MCF 10A (cell line): ENCODE measurements at regions not wholly inside any gene's neighbourhood (a gene's known extent, or its start where the extent isn't known, plus 50 kb on each side); places are given as distances from the start of the nearest gene placed in this dataset.

Experiments used
- BruUV-seq: library from RNA; stranded (reverse); fragments of 400-500 nt; replicated peaks from 2 replicates; lab custom pipeline; 2021; lab: Mats Ljungman, UMichigan
- CTCF ChIA-PET: fragments of 300-600 bp; sonication (Branson Sonifier 250); formaldehyde crosslinking; extraction: SDS; loops from one replicate; lab custom pipeline; 2021; ENCODE audit warnings: antibody characterized with exemption, inconsistent platforms; lab: Yijun Ruan, JAX
- POLR2A ChIA-PET: fragments of 300-600, 350-650 bp; sonication (Branson Sonifier 250); formaldehyde crosslinking; extraction: SDS; loops from one replicate; lab custom pipeline; 2020; ENCODE audit warnings: antibody characterized with exemption, inconsistent platforms; lab: Yijun Ruan, JAX
- DNase-seq: peaks from one replicate; pipeline ENCODE4 v3.0.0-alpha.2; 2018; ENCODE audit not compliant: unreplicated experiment
- H3K27ac Mint-ChIP-seq: one replicate; pipeline ENCODE4 v1.8.0; 2022; ENCODE audit warnings: mild to moderate bottlenecking, low read depth, mixed read lengths; ENCODE audit not compliant: unreplicated experiment
- H3K27me3 Mint-ChIP-seq: one replicate; pipeline ENCODE4 v1.8.0; 2022; ENCODE audit warnings: mixed read lengths; ENCODE audit not compliant: insufficient read depth, unreplicated experiment
- H3K36me3 Mint-ChIP-seq: one replicate; pipeline ENCODE4 v1.8.0; 2022; ENCODE audit warnings: mild to moderate bottlenecking, moderate library complexity, mixed read lengths; ENCODE audit not compliant: insufficient read depth, unreplicated experiment
- H3K4me1 Mint-ChIP-seq: one replicate; pipeline ENCODE4 v1.8.0; 2022; ENCODE audit warnings: mixed read lengths; ENCODE audit not compliant: insufficient read depth, unreplicated experiment
- H3K4me3 Mint-ChIP-seq: one replicate; pipeline ENCODE4 v1.8.0; 2022; ENCODE audit warnings: mild to moderate bottlenecking, moderate library complexity, mixed read lengths; ENCODE audit not compliant: unreplicated experiment
- H3K9me3 Mint-ChIP-seq: one replicate; pipeline ENCODE4 v1.8.0; 2022; ENCODE audit warnings: mixed read lengths; ENCODE audit not compliant: unreplicated experiment
- CTCF ChIP-seq: fragments of 200-600 bp; IDR thresholded peaks from one replicate; pipeline ENCODE4 v1.8.0; 2022; ENCODE audit warnings: antibody characterized with exemption, mild to moderate bottlenecking; ENCODE audit not compliant: unreplicated experiment
- intact Hi-C: fragments of 100-400 bp; cut with micrococcal nuclease; formaldehyde crosslinking; loops from 2 replicates; pipeline ENCODE4 v1.14.1; 2022

DNA sequence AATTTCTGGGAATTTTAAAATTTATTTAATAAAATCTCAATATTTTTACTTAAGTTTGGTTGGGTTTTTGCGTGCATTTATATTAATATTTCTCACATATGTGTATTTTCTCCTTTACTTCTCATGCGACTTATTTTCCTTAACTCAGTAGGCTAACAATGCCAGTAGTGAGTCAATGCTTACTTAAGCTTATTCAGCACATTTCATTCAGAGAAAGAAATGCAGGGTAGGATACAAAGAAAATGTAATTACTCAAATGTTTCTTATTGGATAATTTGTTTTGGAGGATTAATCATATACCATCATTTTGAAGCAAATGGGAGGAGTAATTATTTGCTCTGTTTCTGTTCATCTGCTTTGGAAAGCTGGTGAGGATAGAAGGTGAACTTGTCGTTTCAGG lies 623.5 kb downstream of the POM121L12 start:
- intact Hi-C loops, result no loop called here
- peaks cover 71% of the 10 kb centered on the region for H3K27me3 Mint-ChIP-seq
- no TSS peak for BruUV-seq
- no peak for TF ChIP-seq CTCF
- no peak for DNase-seq
- CTCF ChIA-PET, result no interaction called here
- no peaks in the 10 kb centered on the region for H3K36me3 Mint-ChIP-seq
- POLR2A ChIA-PET, result no interaction called here
- no peaks in the 10 kb centered on the region for H3K4me1 Mint-ChIP-seq
- H3K9me3 Mint-ChIP-seq, result no peaks in the 10 kb centered on the region
- no peak overlapping the region for H3K4me3 Mint-ChIP-seq
- H3K27ac Mint-ChIP-seq, result no peak overlapping the region

- DNase-seq, result no peak
- no peak overlapping the region for H3K27ac Mint-ChIP-seq
- no peaks in the 10 kb centered on the region for H3K4me1 Mint-ChIP-seq
- no peak overlapping the region for H3K4me3 Mint-ChIP-seq
- intact Hi-C loops, result no loop called here
- POLR2A ChIA-PET, result no interaction called here
- CTCF ChIA-PET, result no interaction called here
- no TSS peak for BruUV-seq
- TF ChIP-seq CTCF, result no peak
- no peaks in the 10 kb centered on the region for H3K9me3 Mint-ChIP-seq
- H3K27me3 Mint-ChIP-seq, result peaks cover 90% of the 10 kb centered on the region
- H3K36me3 Mint-ChIP-seq, result no peaks in the 10 kb centered on the region
Observed at GRCh38 chr7:53661645-53662217, 626.3 kb downstream of the POM121L12 start.

DNA sequence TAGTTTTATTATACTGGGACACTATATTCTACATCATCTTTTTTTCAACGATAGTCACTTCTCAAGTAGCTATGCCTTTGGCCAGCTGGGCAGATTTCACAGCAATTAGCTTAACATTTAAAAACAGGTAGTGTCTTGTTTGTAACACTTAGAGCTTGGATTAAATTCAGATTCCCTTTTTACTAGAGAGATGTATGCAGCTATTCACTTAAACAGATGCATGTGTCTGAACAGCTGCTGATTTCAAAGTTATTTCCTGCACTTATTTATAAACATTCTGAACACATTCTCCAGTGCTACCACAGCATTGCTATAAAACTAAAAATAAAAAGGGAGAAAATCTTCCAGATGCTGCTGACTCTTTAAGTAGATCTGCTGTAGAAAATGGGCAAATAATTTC lies 637.2 kb downstream of the POM121L12 start:
- Mint-ChIP-seq H3K4me3 (no peak overlapping the region), H3K4me1 (no peaks in the 10 kb centered on the region), H3K36me3 (no peaks in the 10 kb centered on the region), H3K9me3 (no peaks in the 10 kb centered on the region), H3K27me3 (peaks cover 34% of the 10 kb centered on the region), H3K27ac (no peak overlapping the region)
- no TSS peak for BruUV-seq
- intact Hi-C loops, result no loop called here
- no peak for DNase-seq
- ChIA-PET CTCF (interaction anchor here (0.5 to 0.6 kb wide), 2 partner anchors 154 to 629 kb away, joined by 3 to 4 read pairs; no protein-coding TSS in a partner anchor), POLR2A (no interaction called here)
- TF ChIP-seq CTCF, result no peak

GRCh38 chr7:53675835-53676234 lies 640.4 kb downstream of the POM121L12 start:
- no peak for TF ChIP-seq CTCF
- Mint-ChIP-seq H3K4me1 (no peaks in the 10 kb centered on the region), H3K4me3 (no peak overlapping the region), H3K9me3 (no peaks in the 10 kb centered on the region), H3K27me3 (peaks cover 47% of the 10 kb centered on the region), H3K36me3 (no peaks in the 10 kb centered on the region), H3K27ac (no peak overlapping the region)
- DNase-seq, result no peak
- no TSS peak for BruUV-seq
- POLR2A ChIA-PET, result no interaction called here
- CTCF ChIA-PET, result no interaction called here
- intact Hi-C loops, result no loop called here
